ENCODE measurements at regions not wholly inside any gene's neighbourhood (a gene's known extent, or its start where the extent isn't known, plus 50 kb on each side); places are given as distances from the start of the nearest gene placed in this dataset.

GRCh38 chr9:38172586-38172985 lies 103.6 kb upstream of the SHB start:
- TF ChIP-seq CTCF (IDR thresholded peaks at IDR 0.05; ENCODE audit: insufficient read depth, low read length, poor library complexity, severe bottlenecking) = no peak
- no peak for TF ChIP-seq EZH2phosphoT487 (conservative IDR thresholded peaks at IDR 0.05; ENCODE audit: low read length)

Measured in SU-DHL-6 (cell line).